Adrenal gland (tissue), 5 donors: ENCODE measurements at regions not wholly inside any gene's neighbourhood (a gene's known extent, or its start where the extent isn't known, plus 50 kb on each side); places are given as distances from the start of the nearest gene placed in this dataset.

ENCODE experiments used
- POLR2A ChIP-seq, 2 donors: fragments of 450-650 bp; IDR thresholded peaks; one replicate each; pipeline ENCODE4 v1.6.1; 2017; ENCODE audit warnings: antibody characterized with exemption in 2 of 2, mild to moderate bottlenecking in 2 of 2, moderate library complexity in 1 of 2
- TF ChIP-seq, protein P1 (sequence below), 6 experiments: fragments of 450-650 bp in 4 of 6; fragments of 200-600 bp in 2 of 6; sonication (generic) in 1 of 6; IDR thresholded peaks; 1 replicate in 5 of 6; 2 replicates in 1 of 6; pipeline versions ENCODE4 v1.5.1 to v1.8.0; 2016 to 2021; ENCODE audit warnings: antibody characterized with exemption in 6 of 6, mild to moderate bottlenecking in 2 of 6, moderate library complexity in 1 of 6
- donor health status: DM: no; HTN: no; CAD: no.

- no peak for TF ChIP-seq POLR2A (IDR thresholded peaks at IDR 0.05)
- TF ChIP-seq, protein P1, sequence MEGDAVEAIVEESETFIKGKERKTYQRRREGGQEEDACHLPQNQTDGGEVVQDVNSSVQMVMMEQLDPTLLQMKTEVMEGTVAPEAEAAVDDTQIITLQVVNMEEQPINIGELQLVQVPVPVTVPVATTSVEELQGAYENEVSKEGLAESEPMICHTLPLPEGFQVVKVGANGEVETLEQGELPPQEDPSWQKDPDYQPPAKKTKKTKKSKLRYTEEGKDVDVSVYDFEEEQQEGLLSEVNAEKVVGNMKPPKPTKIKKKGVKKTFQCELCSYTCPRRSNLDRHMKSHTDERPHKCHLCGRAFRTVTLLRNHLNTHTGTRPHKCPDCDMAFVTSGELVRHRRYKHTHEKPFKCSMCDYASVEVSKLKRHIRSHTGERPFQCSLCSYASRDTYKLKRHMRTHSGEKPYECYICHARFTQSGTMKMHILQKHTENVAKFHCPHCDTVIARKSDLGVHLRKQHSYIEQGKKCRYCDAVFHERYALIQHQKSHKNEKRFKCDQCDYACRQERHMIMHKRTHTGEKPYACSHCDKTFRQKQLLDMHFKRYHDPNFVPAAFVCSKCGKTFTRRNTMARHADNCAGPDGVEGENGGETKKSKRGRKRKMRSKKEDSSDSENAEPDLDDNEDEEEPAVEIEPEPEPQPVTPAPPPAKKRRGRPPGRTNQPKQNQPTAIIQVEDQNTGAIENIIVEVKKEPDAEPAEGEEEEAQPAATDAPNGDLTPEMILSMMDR (IDR thresholded peaks at IDR 0.05), result no peak
Measured at GRCh38 chr17:77620282-77620681, 338.2 kb upstream of the TNRC6C start.
